WTC11 (cell line): ENCODE measurements at regions not wholly inside any gene's neighbourhood (a gene's known extent, or its start where the extent isn't known, plus 50 kb on each side); places are given as distances from the start of the nearest gene placed in this dataset.

ENCODE experiments used
- GTF2I ChIP-seq: fragments of 250-450 bp; sonication (Bioruptor Pico); conservative IDR thresholded peaks from 2 replicates; pipeline ENCODE4 v1.4.0; 2021; ENCODE audit warnings: mild to moderate bottlenecking
- IRF2 ChIP-seq: sonication (generic); formaldehyde crosslinking; IDR thresholded peaks from 2 replicates; pipeline ENCODE4 v1.8.0; 2022; ENCODE audit warnings: low read depth, missing genetic modification reagents, borderline replicate concordance
- TEAD4 ChIP-seq: sonication (generic); formaldehyde crosslinking; IDR thresholded peaks from 2 replicates; pipeline ENCODE4 v1.8.0; 2022; ENCODE audit warnings: mild to moderate bottlenecking, missing genetic modification reagents
- ZNF671 ChIP-seq: fragments of 250-450 bp; sonication (Bioruptor Pico); IDR thresholded peaks from 2 replicates; pipeline ENCODE4 v1.8.0; 2021; ENCODE audit warnings: mild to moderate bottlenecking
- TF ChIP-seq, protein P1 (sequence below): sonication (generic); formaldehyde crosslinking; conservative IDR thresholded peaks from 2 replicates; pipeline ENCODE4 v1.8.1; 2022; ENCODE audit warnings: mild to moderate bottlenecking, missing genetic modification reagents
- TF ChIP-seq, protein P2 (sequence below): fragments of 250-450 bp; sonication (Bioruptor Pico); conservative IDR thresholded peaks from 2 replicates; pipeline ENCODE4 v1.9.0; 2021; ENCODE audit warnings: mild to moderate bottlenecking
- TF ChIP-seq, protein P3 (sequence below): sonication (generic); formaldehyde crosslinking; IDR thresholded peaks from 2 replicates; pipeline ENCODE4 v1.8.0; 2022; ENCODE audit warnings: mild to moderate bottlenecking, missing genetic modification reagents
- TF ChIP-seq, protein P4 (sequence below): fragments of 200-600 bp; IDR thresholded peaks from 2 replicates; pipeline ENCODE4 v1.8.0; 2022; ENCODE audit warnings: antibody characterized with exemption

DNA sequence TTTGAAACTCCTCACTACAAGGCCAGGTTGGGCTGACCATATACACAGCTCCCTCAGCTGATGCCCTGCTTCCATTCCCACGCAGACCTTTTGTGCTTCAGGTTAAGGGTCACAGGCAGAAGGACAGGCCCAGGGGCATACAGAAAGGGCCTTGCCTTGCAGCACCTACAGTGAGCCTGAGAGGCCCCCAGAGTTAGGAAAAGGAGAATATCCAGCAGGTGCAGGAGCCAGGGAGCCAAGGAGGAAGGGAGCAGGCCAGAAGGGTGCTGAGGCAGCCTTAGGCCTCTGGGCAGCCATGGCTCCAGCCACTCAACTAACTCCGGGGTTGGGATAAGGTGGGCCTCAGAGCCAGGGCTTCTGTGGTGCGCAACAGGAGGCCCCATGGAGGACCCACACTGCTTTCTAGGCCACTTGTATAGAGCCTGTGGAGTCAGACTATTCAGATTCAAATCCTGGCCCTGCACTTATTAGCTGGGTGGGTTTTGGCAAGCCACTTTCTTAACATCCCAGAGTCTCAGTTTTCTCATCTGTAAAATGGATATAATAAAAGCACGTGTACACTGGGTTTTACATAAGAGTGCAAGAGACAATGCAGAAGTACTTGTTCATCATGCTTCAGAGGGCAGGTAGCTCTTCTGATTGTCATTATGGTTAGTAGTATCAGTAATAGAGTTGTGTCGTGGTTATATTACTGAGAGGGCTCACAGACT, 214.6 kb upstream of the HAAO start:
- TF ChIP-seq TEAD4 (CRISPR knock-in tag): no peak
- TF ChIP-seq ZNF671 (CRISPR knock-in tag): no peak
- TF ChIP-seq, protein P1, sequence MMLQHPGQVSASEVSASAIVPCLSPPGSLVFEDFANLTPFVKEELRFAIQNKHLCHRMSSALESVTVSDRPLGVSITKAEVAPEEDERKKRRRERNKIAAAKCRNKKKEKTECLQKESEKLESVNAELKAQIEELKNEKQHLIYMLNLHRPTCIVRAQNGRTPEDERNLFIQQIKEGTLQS (CRISPR knock-in tag): no peak
- TF ChIP-seq, protein P2, sequence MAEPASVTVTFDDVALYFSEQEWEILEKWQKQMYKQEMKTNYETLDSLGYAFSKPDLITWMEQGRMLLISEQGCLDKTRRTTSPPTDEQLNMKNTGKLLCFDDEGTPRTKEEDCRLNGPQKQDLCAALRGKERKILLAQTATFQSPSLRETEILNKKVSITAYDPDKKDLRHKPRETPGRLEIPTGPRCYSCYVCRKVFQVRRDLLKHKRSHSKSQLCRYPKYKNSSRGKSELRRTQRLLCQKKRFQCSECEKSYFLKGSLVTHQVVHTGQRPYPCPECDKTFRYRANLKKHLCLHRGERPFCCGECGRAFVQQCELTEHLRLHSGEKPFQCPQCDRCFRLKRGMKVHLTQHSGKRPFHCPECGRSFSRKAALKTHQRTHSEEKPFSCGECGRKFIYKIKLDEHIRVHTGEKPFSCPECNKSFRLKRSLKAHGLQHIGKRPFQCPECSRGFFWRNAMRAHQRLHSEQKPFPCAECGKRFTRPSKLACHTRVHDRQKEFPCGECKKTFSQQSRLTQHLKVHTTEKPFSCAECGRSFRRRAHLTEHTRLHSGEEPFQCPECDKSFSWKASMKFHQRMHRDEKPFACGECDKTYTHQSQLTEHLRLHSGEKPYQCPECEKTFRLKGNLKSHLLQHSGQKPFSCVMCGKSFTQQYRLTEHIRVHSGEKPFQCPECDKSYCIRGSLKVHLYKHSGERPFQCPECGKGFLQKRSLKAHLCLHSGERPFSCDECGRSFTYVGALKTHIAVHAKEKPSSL (CRISPR knock-in tag): no peak
- TF ChIP-seq, protein P3, sequence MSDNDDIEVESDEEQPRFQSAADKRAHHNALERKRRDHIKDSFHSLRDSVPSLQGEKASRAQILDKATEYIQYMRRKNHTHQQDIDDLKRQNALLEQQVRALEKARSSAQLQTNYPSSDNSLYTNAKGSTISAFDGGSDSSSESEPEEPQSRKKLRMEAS (CRISPR knock-in tag): no peak
- TF ChIP-seq, protein P4, sequence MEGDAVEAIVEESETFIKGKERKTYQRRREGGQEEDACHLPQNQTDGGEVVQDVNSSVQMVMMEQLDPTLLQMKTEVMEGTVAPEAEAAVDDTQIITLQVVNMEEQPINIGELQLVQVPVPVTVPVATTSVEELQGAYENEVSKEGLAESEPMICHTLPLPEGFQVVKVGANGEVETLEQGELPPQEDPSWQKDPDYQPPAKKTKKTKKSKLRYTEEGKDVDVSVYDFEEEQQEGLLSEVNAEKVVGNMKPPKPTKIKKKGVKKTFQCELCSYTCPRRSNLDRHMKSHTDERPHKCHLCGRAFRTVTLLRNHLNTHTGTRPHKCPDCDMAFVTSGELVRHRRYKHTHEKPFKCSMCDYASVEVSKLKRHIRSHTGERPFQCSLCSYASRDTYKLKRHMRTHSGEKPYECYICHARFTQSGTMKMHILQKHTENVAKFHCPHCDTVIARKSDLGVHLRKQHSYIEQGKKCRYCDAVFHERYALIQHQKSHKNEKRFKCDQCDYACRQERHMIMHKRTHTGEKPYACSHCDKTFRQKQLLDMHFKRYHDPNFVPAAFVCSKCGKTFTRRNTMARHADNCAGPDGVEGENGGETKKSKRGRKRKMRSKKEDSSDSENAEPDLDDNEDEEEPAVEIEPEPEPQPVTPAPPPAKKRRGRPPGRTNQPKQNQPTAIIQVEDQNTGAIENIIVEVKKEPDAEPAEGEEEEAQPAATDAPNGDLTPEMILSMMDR: no peak
- TF ChIP-seq IRF2 (CRISPR knock-in tag): no peak
- TF ChIP-seq GTF2I (CRISPR knock-in tag): no peak
